SK-N-SH treated with all-trans-retinoic acid at 6 μM for 48 hours (cell line): ENCODE measurements at regions not wholly inside any gene's neighbourhood (a gene's known extent, or its start where the extent isn't known, plus 50 kb on each side); places are given as distances from the start of the nearest gene placed in this dataset.

ENCODE experiments used
- ATAC-seq: fragments of 200-7000 bp; cut with Tn5 transposase; 3 replicates; pipeline ENCODE4 v1.9.1; 2020; ENCODE audit warnings: mild to moderate bottlenecking, moderate library complexity
- ARNTL ChIP-seq: fragments of 450-650 bp; formaldehyde crosslinking; IDR thresholded peaks from 2 replicates; pipeline ENCODE4 v1.5.0; 2020; ENCODE audit warnings: low read depth, mild to moderate bottlenecking, moderate library complexity, borderline replicate concordance
- BACH2 ChIP-seq: fragments of 250-450 bp; sonication (Bioruptor Pico); IDR thresholded peaks from 2 replicates; pipeline ENCODE4 v1.9.0; 2021; ENCODE audit warnings: mild to moderate bottlenecking, borderline replicate concordance
- CSDC2 ChIP-seq: fragments of 250-450 bp; sonication (Bioruptor Pico); IDR thresholded peaks from 2 replicates; pipeline ENCODE4 v1.5.0; 2020; ENCODE audit warnings: mild to moderate bottlenecking, moderate library complexity
- ESRRG ChIP-seq: fragments of 250-450 bp; sonication (Bioruptor Pico); IDR thresholded peaks from 2 replicates; pipeline ENCODE4 v1.6.1; 2021; ENCODE audit warnings: mild to moderate bottlenecking
- GLIS3 ChIP-seq: fragments of 250-450 bp; sonication (Bioruptor Pico); IDR thresholded peaks from 2 replicates; pipeline ENCODE4 v1.5.0; 2020; ENCODE audit warnings: mild to moderate bottlenecking, moderate library complexity
- ISL1 ChIP-seq: fragments of 250-450 bp; sonication (Bioruptor Pico); IDR thresholded peaks from 2 replicates; pipeline ENCODE4 v2.1.2; 2022; ENCODE audit warnings: mild to moderate bottlenecking, moderate library complexity
- OSR1 ChIP-seq: fragments of 250-450 bp; sonication (Bioruptor Pico); IDR thresholded peaks from 2 replicates; pipeline ENCODE4 v1.8.0; 2022; ENCODE audit warnings: moderate library complexity, mild to moderate bottlenecking, inconsistent platforms
- PPARA ChIP-seq: fragments of 250-450 bp; sonication (Bioruptor Pico); IDR thresholded peaks from 2 replicates; pipeline ENCODE4 v1.5.0; 2020; ENCODE audit warnings: mild to moderate bottlenecking, borderline replicate concordance
- SNAI2 ChIP-seq: fragments of 250-450 bp; sonication (Bioruptor Pico); IDR thresholded peaks from 2 replicates; pipeline ENCODE4 v1.5.0; 2020; ENCODE audit warnings: mild to moderate bottlenecking, moderate library complexity
- TCF4 ChIP-seq: fragments of 250-450 bp; sonication (Bioruptor Pico); IDR thresholded peaks from 2 replicates; pipeline ENCODE4 v1.8.0; 2021; ENCODE audit warnings: mild to moderate bottlenecking, moderate library complexity, borderline replicate concordance
- TOX ChIP-seq: fragments of 250-450 bp; sonication (Bioruptor Pico); IDR thresholded peaks from 2 replicates; pipeline ENCODE4 v1.8.0; 2021; ENCODE audit warnings: mild to moderate bottlenecking, moderate library complexity, borderline replicate concordance
- ZFP3 ChIP-seq: fragments of 250-450 bp; sonication (Bioruptor Pico); IDR thresholded peaks from 2 replicates; pipeline ENCODE4 v1.5.0; 2020; ENCODE audit warnings: mild to moderate bottlenecking, moderate library complexity
- ZFP30 ChIP-seq: fragments of 450-650 bp; formaldehyde crosslinking; IDR thresholded peaks from 2 replicates; pipeline ENCODE4 v1.5.0; 2022; ENCODE audit warnings: mild to moderate bottlenecking, moderate library complexity
- ZNF565 ChIP-seq: fragments of 450-650 bp; formaldehyde crosslinking; conservative IDR thresholded peaks from 2 replicates; pipeline ENCODE4 v1.5.0; 2020; ENCODE audit warnings: low read depth, mild to moderate bottlenecking, moderate library complexity
- ZNF70 ChIP-seq: fragments of 450-650 bp; formaldehyde crosslinking; IDR thresholded peaks from 2 replicates; pipeline ENCODE4 v1.5.0; 2020; ENCODE audit warnings: mild to moderate bottlenecking, moderate library complexity
- ZNF8 ChIP-seq: fragments of 450-650 bp; formaldehyde crosslinking; IDR thresholded peaks from 2 replicates; pipeline ENCODE4 v1.5.0; 2020; ENCODE audit warnings: mild to moderate bottlenecking, moderate library complexity
- TF ChIP-seq, protein P1 (sequence below): fragments of 250-450 bp; sonication (Bioruptor Pico); IDR thresholded peaks from 2 replicates; pipeline ENCODE4 v1.5.1; 2020; ENCODE audit warnings: low read depth, mild to moderate bottlenecking, moderate library complexity
- TF ChIP-seq, protein P2 (sequence below): fragments of 250-450 bp; sonication (Bioruptor Pico); IDR thresholded peaks from 2 replicates; pipeline ENCODE4 v1.8.0; 2020; ENCODE audit warnings: mild to moderate bottlenecking, moderate library complexity, borderline replicate concordance
- TF ChIP-seq, protein P3 (sequence below): fragments of 250-450 bp; sonication (Bioruptor Pico); IDR thresholded peaks from 2 replicates; pipeline ENCODE4 v1.8.0; 2021; ENCODE audit warnings: low read depth, mild to moderate bottlenecking, moderate library complexity, borderline replicate concordance

DNA sequence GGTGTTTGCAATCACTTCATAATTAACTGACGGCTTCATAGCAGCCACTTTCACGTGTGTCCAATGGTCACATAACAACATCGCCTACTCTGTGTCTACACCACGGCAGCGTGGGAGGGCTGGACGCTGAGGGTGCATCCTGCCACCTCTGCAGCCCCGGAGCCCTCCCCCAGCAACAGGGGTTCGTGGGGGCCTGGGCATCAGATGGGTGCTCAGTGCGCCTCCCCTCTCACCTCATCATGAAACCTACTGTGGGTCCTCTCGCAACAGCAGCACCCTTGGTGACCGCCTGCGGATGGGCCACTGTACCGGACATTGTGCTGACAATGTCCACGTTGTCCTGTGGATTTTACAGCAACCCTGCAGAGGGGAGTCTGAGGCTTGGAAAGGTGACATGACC is 193.5 kb downstream of the UQCRFS1 start:
- TF ChIP-seq ZNF565 = no peak
- TF ChIP-seq ZNF8 (CRISPR knock-in tag) = no peak
- TF ChIP-seq, protein P1, sequence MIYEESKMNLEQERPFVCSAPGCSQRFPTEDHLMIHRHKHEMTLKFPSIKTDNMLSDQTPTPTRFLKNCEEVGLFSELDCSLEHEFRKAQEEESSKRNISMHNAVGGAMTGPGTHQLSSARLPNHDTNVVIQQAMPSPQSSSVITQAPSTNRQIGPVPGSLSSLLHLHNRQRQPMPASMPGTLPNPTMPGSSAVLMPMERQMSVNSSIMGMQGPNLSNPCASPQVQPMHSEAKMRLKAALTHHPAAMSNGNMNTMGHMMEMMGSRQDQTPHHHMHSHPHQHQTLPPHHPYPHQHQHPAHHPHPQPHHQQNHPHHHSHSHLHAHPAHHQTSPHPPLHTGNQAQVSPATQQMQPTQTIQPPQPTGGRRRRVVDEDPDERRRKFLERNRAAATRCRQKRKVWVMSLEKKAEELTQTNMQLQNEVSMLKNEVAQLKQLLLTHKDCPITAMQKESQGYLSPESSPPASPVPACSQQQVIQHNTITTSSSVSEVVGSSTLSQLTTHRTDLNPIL (CRISPR knock-in tag) = no peak
- TF ChIP-seq TOX = no peak
- TF ChIP-seq, protein P2, sequence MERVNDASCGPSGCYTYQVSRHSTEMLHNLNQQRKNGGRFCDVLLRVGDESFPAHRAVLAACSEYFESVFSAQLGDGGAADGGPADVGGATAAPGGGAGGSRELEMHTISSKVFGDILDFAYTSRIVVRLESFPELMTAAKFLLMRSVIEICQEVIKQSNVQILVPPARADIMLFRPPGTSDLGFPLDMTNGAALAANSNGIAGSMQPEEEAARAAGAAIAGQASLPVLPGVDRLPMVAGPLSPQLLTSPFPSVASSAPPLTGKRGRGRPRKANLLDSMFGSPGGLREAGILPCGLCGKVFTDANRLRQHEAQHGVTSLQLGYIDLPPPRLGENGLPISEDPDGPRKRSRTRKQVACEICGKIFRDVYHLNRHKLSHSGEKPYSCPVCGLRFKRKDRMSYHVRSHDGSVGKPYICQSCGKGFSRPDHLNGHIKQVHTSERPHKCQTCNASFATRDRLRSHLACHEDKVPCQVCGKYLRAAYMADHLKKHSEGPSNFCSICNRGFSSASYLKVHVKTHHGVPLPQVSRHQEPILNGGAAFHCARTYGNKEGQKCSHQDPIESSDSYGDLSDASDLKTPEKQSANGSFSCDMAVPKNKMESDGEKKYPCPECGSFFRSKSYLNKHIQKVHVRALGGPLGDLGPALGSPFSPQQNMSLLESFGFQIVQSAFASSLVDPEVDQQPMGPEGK (CRISPR knock-in tag) = no peak
- no peak for TF ChIP-seq ESRRG (CRISPR knock-in tag)
- no peak for TF ChIP-seq BACH2 (CRISPR knock-in tag)
- no peak for TF ChIP-seq PPARA (CRISPR knock-in tag)
- no peak for TF ChIP-seq ARNTL (CRISPR knock-in tag)
- no peak for TF ChIP-seq ZFP3 (CRISPR knock-in tag)
- TF ChIP-seq TCF4 (CRISPR knock-in tag) = no peak
- no peak for TF ChIP-seq ZNF70 (CRISPR knock-in tag)
- no peak for TF ChIP-seq ISL1 (CRISPR knock-in tag)
- TF ChIP-seq, all 23 proteins: peak for 0
- ATAC-seq = no peak

DNA sequence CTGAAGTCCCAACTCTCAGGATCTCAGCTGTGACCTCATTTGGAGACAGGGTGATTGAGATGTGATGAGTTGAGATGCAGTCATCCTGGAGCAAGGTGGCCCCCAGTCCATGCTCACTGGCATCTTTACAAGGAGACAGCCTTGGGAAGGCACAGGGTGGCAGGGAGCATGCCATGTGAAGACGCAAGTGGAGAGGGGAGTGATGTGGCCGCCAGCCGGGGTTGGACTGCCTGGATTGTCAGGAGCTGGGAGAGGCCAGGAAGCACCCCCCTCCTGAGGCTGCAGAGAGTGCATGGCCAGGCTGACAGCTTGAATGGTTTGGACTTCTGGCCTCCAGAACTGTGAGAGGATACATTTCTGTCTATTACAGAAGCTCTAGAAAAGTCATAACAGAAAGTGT is 194.4 kb downstream of the UQCRFS1 start:
- TF ChIP-seq, protein P1 (CRISPR knock-in tag) = no peak
- no peak for TF ChIP-seq ESRRG (CRISPR knock-in tag)
- TF ChIP-seq ZNF565 = no peak
- TF ChIP-seq ZNF8 (CRISPR knock-in tag) = no peak
- no peak for ATAC-seq

DNA sequence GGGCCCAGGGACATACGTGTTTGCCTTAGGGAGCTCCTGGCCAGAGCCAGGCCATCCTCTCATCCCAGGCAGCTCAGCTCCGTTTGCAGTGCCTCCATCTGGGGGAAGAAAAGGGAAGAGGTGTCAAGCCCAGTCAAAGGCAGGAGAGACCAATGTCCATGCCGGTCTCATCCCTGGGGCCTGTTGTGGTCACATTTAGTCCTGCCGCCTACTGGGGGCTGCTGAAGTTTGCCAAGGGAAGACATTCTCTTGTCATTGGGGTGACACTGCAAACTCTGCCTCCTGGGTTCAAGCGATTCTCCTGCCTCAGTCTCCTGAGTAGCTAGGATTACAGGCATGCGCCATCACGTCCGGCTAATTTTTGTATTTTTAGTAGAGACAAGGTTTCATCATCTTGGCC is 195.2 kb downstream of the UQCRFS1 start:
- ATAC-seq = no peak
- TF ChIP-seq TCF4 (CRISPR knock-in tag) (no peak), ZNF70 (CRISPR knock-in tag) (no peak), SNAI2 (CRISPR knock-in tag) (no peak), OSR1 (CRISPR knock-in tag) (no peak), CSDC2 (CRISPR knock-in tag) (no peak)

DNA sequence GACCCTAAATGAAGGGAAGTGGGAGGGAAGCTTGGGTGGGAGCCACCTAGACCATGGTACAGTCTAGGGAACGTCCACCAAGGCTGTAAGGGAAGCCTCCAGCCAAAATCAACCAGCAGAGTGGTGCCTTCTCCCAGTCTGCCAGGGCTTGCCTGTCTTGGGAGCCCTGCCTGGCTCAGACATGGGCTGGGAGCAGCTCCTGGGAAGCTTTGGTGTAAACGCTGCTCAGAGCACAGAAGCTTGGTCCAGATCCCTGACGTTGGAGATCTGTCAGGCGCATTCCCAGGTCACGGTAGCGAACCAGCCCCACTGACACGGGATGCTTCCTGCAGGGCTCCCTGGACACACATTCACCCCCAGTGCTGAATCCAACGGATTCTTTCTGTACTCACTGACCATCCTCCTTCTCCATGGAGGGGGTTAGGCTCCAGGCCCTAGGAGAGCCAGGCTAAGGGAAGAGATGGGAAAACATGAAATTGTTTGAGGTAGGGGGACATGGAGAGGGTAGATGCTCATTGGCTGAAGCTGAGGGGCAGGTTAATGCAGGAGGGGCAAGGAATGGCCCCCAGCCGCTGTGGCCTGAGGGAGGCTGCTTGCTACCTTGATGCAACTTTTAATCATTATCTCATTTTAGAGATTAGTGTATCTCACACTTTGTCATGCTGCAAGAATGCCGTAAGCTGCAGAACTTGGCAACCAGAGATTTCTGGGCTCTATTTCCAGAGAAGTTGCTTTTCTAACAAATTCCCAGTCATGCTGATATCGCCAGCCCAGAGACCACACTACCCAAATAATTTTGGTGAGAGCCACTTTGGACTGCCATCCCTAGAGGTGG is 195.8 kb downstream of the UQCRFS1 start:
- TF ChIP-seq ZFP30 (CRISPR knock-in tag) (no peak), ARNTL (CRISPR knock-in tag) (no peak), TCF4 (CRISPR knock-in tag) (no peak)
- TF ChIP-seq, protein P2 (CRISPR knock-in tag) = no peak
- no peak for ATAC-seq

DNA sequence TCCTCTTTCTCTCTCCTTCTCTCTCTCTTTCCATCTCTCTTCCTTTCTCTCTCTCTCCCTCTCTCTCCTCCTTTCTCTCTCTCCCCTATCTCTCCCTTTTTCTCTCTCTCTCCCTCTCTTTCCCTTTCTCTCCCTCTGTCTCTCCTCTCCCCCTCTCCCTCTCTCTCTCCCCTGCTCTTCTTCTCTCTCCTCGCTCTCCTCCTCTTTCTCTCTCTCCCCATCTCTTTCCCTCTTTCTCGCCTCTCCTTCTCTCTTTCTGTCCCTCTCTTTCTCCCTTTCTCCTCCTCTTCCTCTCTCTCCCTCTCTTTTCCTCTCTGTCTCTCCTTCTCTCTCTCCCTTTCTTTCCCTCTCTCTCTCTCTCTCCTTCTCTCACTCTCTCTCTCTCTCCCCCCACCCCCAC is 196.6 kb downstream of the UQCRFS1 start:
- no peak for TF ChIP-seq GLIS3
- TF ChIP-seq, protein P3, sequence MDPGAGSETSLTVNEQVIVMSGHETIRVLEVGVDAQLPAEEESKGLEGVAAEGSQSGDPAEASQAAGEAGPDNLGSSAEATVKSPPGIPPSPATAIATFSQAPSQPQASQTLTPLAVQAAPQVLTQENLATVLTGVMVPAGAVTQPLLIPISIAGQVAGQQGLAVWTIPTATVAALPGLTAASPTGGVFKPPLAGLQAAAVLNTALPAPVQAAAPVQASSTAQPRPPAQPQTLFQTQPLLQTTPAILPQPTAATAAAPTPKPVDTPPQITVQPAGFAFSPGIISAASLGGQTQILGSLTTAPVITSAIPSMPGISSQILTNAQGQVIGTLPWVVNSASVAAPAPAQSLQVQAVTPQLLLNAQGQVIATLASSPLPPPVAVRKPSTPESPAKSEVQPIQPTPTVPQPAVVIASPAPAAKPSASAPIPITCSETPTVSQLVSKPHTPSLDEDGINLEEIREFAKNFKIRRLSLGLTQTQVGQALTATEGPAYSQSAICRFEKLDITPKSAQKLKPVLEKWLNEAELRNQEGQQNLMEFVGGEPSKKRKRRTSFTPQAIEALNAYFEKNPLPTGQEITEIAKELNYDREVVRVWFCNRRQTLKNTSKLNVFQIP = no peak
- TF ChIP-seq, all 23 proteins: peak for 0
- ATAC-seq = no peak
